NCI-H146 (cell line): ENCODE measurements at regions not wholly inside any gene's neighbourhood (a gene's known extent, or its start where the extent isn't known, plus 50 kb on each side); places are given as distances from the start of the nearest gene placed in this dataset.

Experiments used
- DNase-seq: peaks from one replicate; lab custom pipeline; 2025; lab: John Stamatoyannopoulos, UW

- DNase-seq, result no peak
Measured at GRCh38 chr4:162640152-162640551, 476.4 kb upstream of the FSTL5 start.

- no peak for DNase-seq
Measured at GRCh38 chr4:162634390-162634789, 470.6 kb upstream of the FSTL5 start.

GRCh38 chr4:162622664-162623063 is 458.9 kb upstream of the FSTL5 start:
- DNase-seq, result no peak

- no peak for DNase-seq
Measured at GRCh38 chr4:162610116-162610515, 446.3 kb upstream of the FSTL5 start.

- no peak for DNase-seq
Measured at GRCh38 chr4:162586266-162586665, 422.5 kb upstream of the FSTL5 start.

GRCh38 chr4:162582180-162582579 is 418.4 kb upstream of the FSTL5 start:
- DNase-seq, result no peak

- no peak for DNase-seq
Measured at GRCh38 chr4:162565730-162566129, 401.9 kb upstream of the FSTL5 start.

GRCh38 chr4:162560073-162560472 is 396.3 kb upstream of the FSTL5 start:
- no peak for DNase-seq

- no peak for DNase-seq
Measured at GRCh38 chr4:162557516-162558106, 393.8 kb upstream of the FSTL5 start.

GRCh38 chr4:162535121-162535520 is 371.3 kb upstream of the FSTL5 start:
- no peak for DNase-seq

GRCh38 chr4:162523171-162523570 is 359.4 kb upstream of the FSTL5 start:
- no peak for DNase-seq

GRCh38 chr4:162522724-162523123 is 358.9 kb upstream of the FSTL5 start:
- no peak for DNase-seq

- no peak for DNase-seq
Measured at GRCh38 chr4:162510937-162511336, 347.1 kb upstream of the FSTL5 start.

- no peak for DNase-seq
Measured at GRCh38 chr4:162510115-162510514, 346.3 kb upstream of the FSTL5 start.

GRCh38 chr4:162509333-162509732 is 345.5 kb upstream of the FSTL5 start:
- DNase-seq, result no peak

GRCh38 chr4:162506253-162506652 is 342.5 kb upstream of the FSTL5 start:
- no peak for DNase-seq

GRCh38 chr4:162503868-162504267 is 340.1 kb upstream of the FSTL5 start:
- DNase-seq, result no peak

GRCh38 chr4:162502109-162502508 is 338.3 kb upstream of the FSTL5 start:
- no peak for DNase-seq

GRCh38 chr4:162499478-162499877 is 335.7 kb upstream of the FSTL5 start:
- no peak for DNase-seq

GRCh38 chr4:162498168-162498567 is 334.4 kb upstream of the FSTL5 start:
- DNase-seq, result no peak

- DNase-seq, result no peak
Measured at GRCh38 chr4:162497564-162498167, 333.9 kb upstream of the FSTL5 start.

GRCh38 chr4:162494935-162495334 is 331.1 kb upstream of the FSTL5 start:
- DNase-seq, result no peak

GRCh38 chr4:162485486-162485885 is 321.7 kb upstream of the FSTL5 start:
- no peak for DNase-seq

GRCh38 chr4:162475246-162475645 is 311.4 kb upstream of the FSTL5 start:
- DNase-seq, result no peak
